ENCODE measurements at regions not wholly inside any gene's neighbourhood (a gene's known extent, or its start where the extent isn't known, plus 50 kb on each side); places are given as distances from the start of the nearest gene placed in this dataset.

- no peak for DNase-seq (ENCODE audit: low spot score)
- intact Hi-C loops (cut with DNase I), result no loop called here
These were observed 599.0 kb downstream of the TRAM1L1 start for GRCh38 chr4:116486401-116486800.

- intact Hi-C loops (cut with DNase I), result no loop called here
These were observed 604.8 kb downstream of the TRAM1L1 start for GRCh38 chr4:116480546-116480945.

GRCh38 chr4:116478343-116478742 lies 607.0 kb downstream of the TRAM1L1 start:
- intact Hi-C loops (cut with DNase I), result no loop called here
- no peak for DNase-seq (ENCODE audit: low spot score)

More at GRCh38 chr4:116480546-116480945, 604.8 kb downstream of the TRAM1L1 start:
- DNase-seq (ENCODE audit: low spot score), result no peak

- intact Hi-C loops (cut with DNase I), result no loop called here
- no peak for DNase-seq (ENCODE audit: low spot score)
These were observed 615.8 kb downstream of the TRAM1L1 start for GRCh38 chr4:116469582-116469981.

- DNase-seq (ENCODE audit: low spot score), result no peak
- intact Hi-C loops (cut with DNase I), result no loop called here
These were observed 632.2 kb downstream of the TRAM1L1 start for GRCh38 chr4:116453127-116453526.

GRCh38 chr4:116449764-116450163 lies 635.6 kb downstream of the TRAM1L1 start:
- intact Hi-C loops (cut with DNase I), result no loop called here
- DNase-seq (ENCODE audit: low spot score), result no peak

GRCh38 chr4:116444117-116444516 lies 641.3 kb downstream of the TRAM1L1 start:
- intact Hi-C loops (cut with DNase I), result no loop called here
- DNase-seq (ENCODE audit: low spot score), result no peak

GRCh38 chr4:116438981-116439729 lies 646.2 kb downstream of the TRAM1L1 start:
- DNase-seq (ENCODE audit: low spot score), result no peak
- intact Hi-C loops (cut with DNase I), result no loop called here

GRCh38 chr4:116438417-116438816 lies 647.0 kb downstream of the TRAM1L1 start:
- no peak for DNase-seq (ENCODE audit: low spot score)
- intact Hi-C loops (cut with DNase I), result no loop called here

- intact Hi-C loops (cut with DNase I), result no loop called here
- DNase-seq (ENCODE audit: low spot score), result no peak
These were observed 657.7 kb downstream of the TRAM1L1 start for GRCh38 chr4:116427666-116428065.

GRCh38 chr4:116413222-116413621 lies 672.2 kb downstream of the TRAM1L1 start:
- intact Hi-C loops (cut with DNase I), result no loop called here
- no peak for DNase-seq (ENCODE audit: low spot score)

- DNase-seq (ENCODE audit: low spot score), result no peak
- intact Hi-C loops (cut with DNase I), result no loop called here
These were observed 684.1 kb downstream of the TRAM1L1 start for GRCh38 chr4:116401293-116401692.

GRCh38 chr4:116400480-116400879 lies 684.9 kb downstream of the TRAM1L1 start:
- no peak for DNase-seq (ENCODE audit: low spot score)
- intact Hi-C loops (cut with DNase I), result no loop called here

- DNase-seq (ENCODE audit: low spot score), result no peak
- intact Hi-C loops (cut with DNase I), result no loop called here
These were observed 687.7 kb downstream of the TRAM1L1 start for GRCh38 chr4:116397714-116398113.

- intact Hi-C loops (cut with DNase I), result no loop called here
- DNase-seq (ENCODE audit: low spot score), result no peak
These were observed 688.1 kb downstream of the TRAM1L1 start for GRCh38 chr4:116397291-116397690.

GRCh38 chr4:116395408-116395807 lies 690.0 kb downstream of the TRAM1L1 start:
- intact Hi-C loops (cut with DNase I), result no loop called here

GRCh38 chr4:116391020-116391419 lies 694.4 kb downstream of the TRAM1L1 start:
- intact Hi-C loops (cut with DNase I), result no loop called here
- no peak for DNase-seq (ENCODE audit: low spot score)

More at GRCh38 chr4:116395408-116395807, 690.0 kb downstream of the TRAM1L1 start:
- no peak for DNase-seq (ENCODE audit: low spot score)

- intact Hi-C loops (cut with DNase I), result no loop called here
- DNase-seq (ENCODE audit: low spot score), result no peak
These were observed 696.2 kb downstream of the TRAM1L1 start for GRCh38 chr4:116389139-116389538.

GRCh38 chr4:116387937-116388474 lies 697.4 kb downstream of the TRAM1L1 start:
- DNase-seq (ENCODE audit: low spot score), result no peak
- intact Hi-C loops (cut with DNase I), result no loop called here

- intact Hi-C loops (cut with DNase I), result no loop called here
- DNase-seq (ENCODE audit: low spot score), result no peak
These were observed 698.5 kb downstream of the TRAM1L1 start for GRCh38 chr4:116386856-116387255.

GRCh38 chr4:116385583-116385982 lies 699.8 kb downstream of the TRAM1L1 start:
- intact Hi-C loops (cut with DNase I), result no loop called here
- DNase-seq (ENCODE audit: low spot score), result no peak
